HCT116 (cell line): ENCODE measurements at regions not wholly inside any gene's neighbourhood (a gene's known extent, or its start where the extent isn't known, plus 50 kb on each side); places are given as distances from the start of the nearest gene placed in this dataset.
"Not testable (repeated sequence)": the region's sequence is repeated elsewhere in the genome, so short reads cannot be mapped to it uniquely, and the experiment has no call there.

Experiments used
- ATAC-seq: fragments of 200-7000 bp; cut with Tn5 transposase; 2 replicates; pipeline ENCODE4 v1.9.1; 2020; ENCODE audit warnings: mild to moderate bottlenecking, moderate library complexity
- BruUV-seq: library from RNA; stranded (reverse); fragments of 400-500 nt; replicated peaks from 2 replicates; lab custom pipeline; 2021; lab: Mats Ljungman, UMichigan
- CTCF ChIA-PET: fragments of 300-600 bp; sonication (Branson Sonifier 250); formaldehyde crosslinking; loops from one replicate; lab custom pipeline; 2021; ENCODE audit warnings: antibody characterized with exemption; lab: Charles Lee
- POLR2A ChIA-PET: fragments of 300-600, 350-600 bp; sonication (Branson Sonifier 250); formaldehyde crosslinking; loops from one replicate; lab custom pipeline; 2021; ENCODE audit warnings: antibody characterized with exemption; lab: Charles Lee
- RAD21 ChIA-PET, 2 experiments: fragments of 300-600 bp; sonication (Branson Sonifier 250); formaldehyde crosslinking; loops; one replicate each; lab custom pipeline; 2023; ENCODE audit warnings: low total read pairs in 2 of 2; ENCODE audit not compliant: uncharacterized antibody in 2 of 2, unreplicated experiment in 2 of 2, low non-redundant PET in 1 of 2; lab: Charles Lee
- DNase-seq: peaks from one replicate; pipeline ENCODE4 v3.0.0-alpha.2; 2010; ENCODE audit warnings: low read depth, low spot score
- H2AFZ ChIP-seq: fragments of 200-600 bp; shearing (Covaris generic), sonication (generic); 2 replicates; pipeline ENCODE4 v1.6.1; 2017; ENCODE audit warnings: low read depth, mixed run types, mixed read lengths, antibody characterized with exemption, low read length; ENCODE audit not compliant: poor library complexity, severe bottlenecking
- H3K27ac ChIP-seq: 2 replicates; pipeline ENCODE4 v1.5.1; 2012; ENCODE audit warnings: low read depth, low read length
- H3K27me3 ChIP-seq: fragments of 200-600 bp; sonication (generic); 2 replicates; pipeline ENCODE4 v1.6.1; 2016; ENCODE audit warnings: mixed run types, low read length, mixed read lengths; ENCODE audit not compliant: insufficient read depth
- H3K36me3 ChIP-seq, 2 experiments: fragments of 200-500 bp in 1 of 2; fragments of 200-600 bp in 1 of 2; sonication (Bioruptor generic) in 1 of 2; sonication (generic) in 1 of 2; 2 replicates each; pipeline versions ENCODE4 v1.5.1 to v1.6.1; 2014 to 2016; ENCODE audit warnings: low read length in 2 of 2, inconsistent platforms in 1 of 2, mixed read lengths in 1 of 2, mixed run types in 1 of 2; ENCODE audit not compliant: insufficient read depth in 2 of 2, control insufficient read depth in 1 of 2
- H3K4me1 ChIP-seq, 2 experiments: fragments of 200-600 bp in 1 of 2; sonication (generic) in 1 of 2; 2 replicates each; pipeline versions ENCODE4 v1.5.1 to v1.6.1; 2012 to 2017; ENCODE audit warnings: low read length in 2 of 2, inconsistent platforms in 1 of 2, mild to moderate bottlenecking in 1 of 2, mixed read lengths in 1 of 2, mixed run types in 1 of 2, moderate library complexity in 1 of 2; ENCODE audit not compliant: insufficient read depth in 2 of 2, control insufficient read depth in 1 of 2
- H3K4me2 ChIP-seq: fragments of 200-600 bp; sonication (generic); 2 replicates; pipeline ENCODE4 v1.6.1; 2017; ENCODE audit warnings: mixed run types, low read length, mixed read lengths
- H3K4me3 ChIP-seq, 2 experiments: fragments of 200-600 bp in 1 of 2; sonication (generic) in 1 of 2; replicated peaks in 1 of 2; 2 replicates each; pipeline ENCODE4 v1.5.1; 2011 to 2016; ENCODE audit warnings: low read length in 2 of 2, control low read depth in 1 of 2, low read depth in 1 of 2, mild to moderate bottlenecking in 1 of 2, mixed read lengths in 1 of 2, mixed run types in 1 of 2
- H3K79me2 ChIP-seq: fragments of 200-600 bp; sonication (generic); 2 replicates; pipeline ENCODE4 v1.6.1; 2017; ENCODE audit warnings: mild to moderate bottlenecking, mixed run types, low read length, moderate library complexity, mixed read lengths; ENCODE audit not compliant: insufficient read depth
- H3K9ac ChIP-seq: fragments of 200-600 bp; sonication (generic); 2 replicates; pipeline ENCODE4 v1.6.1; 2016; ENCODE audit warnings: low read length, mixed read lengths
- H3K9me2 ChIP-seq: fragments of 200-600 bp; sonication (generic), shearing (Covaris generic); 2 replicates; pipeline ENCODE4 v1.6.1; 2017; ENCODE audit warnings: mixed run types, mild to moderate bottlenecking, moderate library complexity; ENCODE audit not compliant: insufficient read depth
- H3K9me3 ChIP-seq, 2 experiments: fragments of 200-500 bp in 1 of 2; fragments of 200-600 bp in 1 of 2; sonication (Bioruptor generic) in 1 of 2; sonication (generic) in 1 of 2; 2 replicates each; pipeline ENCODE4 v1.6.1; 2014 to 2017; ENCODE audit warnings: low read length in 2 of 2, mixed read lengths in 2 of 2, inconsistent platforms in 1 of 2, low read depth in 1 of 2, mild to moderate bottlenecking in 1 of 2, mixed run types in 1 of 2, moderate library complexity in 1 of 2; ENCODE audit not compliant: control insufficient read depth in 1 of 2, insufficient read depth in 1 of 2
- H4K20me1 ChIP-seq: fragments of 200-600 bp; sonication (generic), shearing (Covaris generic); 2 replicates; pipeline ENCODE4 v1.6.1; 2017; ENCODE audit warnings: mixed run types, mild to moderate bottlenecking, moderate library complexity; ENCODE audit not compliant: insufficient read depth
- intact Hi-C: fragments of 100-400 bp; cut with micrococcal nuclease; formaldehyde crosslinking; loops from 2 replicates; pipeline ENCODE4 v1.10.0; 2022

DNA sequence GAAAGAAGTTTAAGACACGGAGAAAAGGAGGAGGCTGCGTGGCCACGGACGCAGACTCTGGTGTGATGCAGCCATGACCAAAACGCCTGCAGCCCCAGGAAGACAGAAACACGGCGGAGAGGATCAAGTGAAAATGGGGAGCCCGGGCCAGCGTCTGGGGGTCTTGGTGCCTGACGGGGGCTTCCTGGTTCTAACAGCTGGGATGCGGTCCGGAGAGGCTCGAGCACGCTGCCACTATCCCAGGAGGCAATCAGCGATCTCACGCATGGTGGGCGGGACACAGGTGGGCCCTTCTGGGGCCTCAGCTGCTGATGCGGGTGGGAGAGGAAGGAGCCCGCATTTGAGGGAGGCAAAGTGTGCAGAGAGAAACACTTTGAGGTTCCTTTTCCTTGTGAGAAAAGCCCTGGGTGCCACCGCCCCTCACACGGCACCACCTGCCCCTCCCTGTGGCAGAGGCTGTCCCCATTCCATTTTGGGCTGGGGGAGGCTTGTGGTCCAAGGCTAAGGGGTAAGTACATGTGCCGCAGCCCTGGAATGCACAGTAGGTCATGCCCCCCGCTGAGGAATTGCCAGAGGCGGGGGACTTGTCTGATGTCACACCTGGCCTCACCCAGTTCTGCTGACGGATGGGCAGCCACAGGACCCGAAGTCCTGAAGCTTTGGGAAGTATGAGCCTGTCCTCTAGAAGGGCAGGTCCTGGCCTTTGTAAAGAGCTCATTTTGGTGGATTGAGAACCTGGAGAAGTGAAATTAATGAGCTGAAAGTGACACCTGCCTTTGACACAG lies 121.7 kb upstream of the ZNF469 start:
- CTCF ChIA-PET, H3K9ac ChIP-seq, H3K79me2 ChIP-seq, H4K20me1 ChIP-seq, POLR2A ChIA-PET, H3K9me2 ChIP-seq, DNase-seq, H3K9me3 ChIP-seq, H3K36me3 ChIP-seq, H3K27ac ChIP-seq, BruUV-seq, H3K4me2 ChIP-seq, intact Hi-C loops, H2AFZ ChIP-seq, H3K4me3 ChIP-seq, RAD21 ChIA-PET, ATAC-seq, H3K27me3 ChIP-seq: not testable (repeated sequence)
- peaks cover 23 to 32% of the 10 kb centered on the region in 2 experiments for H3K4me1 ChIP-seq

- intact Hi-C loops, BruUV-seq: not testable (repeated sequence)
These were observed 120.7 kb upstream of the ZNF469 start for GRCh38 chr16:88261814-88262605.

GRCh38 chr16:88262858-88263563 lies 119.7 kb upstream of the ZNF469 start:
- CTCF ChIA-PET = interaction anchor here (0.9 kb wide), 1 partner anchor 24 kb away, joined by 3 read pairs; no protein-coding TSS in a partner anchor
- ATAC-seq, BruUV-seq, H3K9me2 ChIP-seq, DNase-seq, H3K27me3 ChIP-seq, H3K27ac ChIP-seq, H2AFZ ChIP-seq, H4K20me1 ChIP-seq, RAD21 ChIA-PET, H3K4me2 ChIP-seq, H3K36me3 ChIP-seq, H3K9me3 ChIP-seq, H3K79me2 ChIP-seq, POLR2A ChIA-PET, H3K4me3 ChIP-seq, intact Hi-C loops, H3K9ac ChIP-seq: not testable (repeated sequence)
- peaks cover 23 to 32% of the 10 kb centered on the region in 2 experiments for H3K4me1 ChIP-seq

More at GRCh38 chr16:88261814-88262605, 120.7 kb upstream of the ZNF469 start:
- H3K36me3 ChIP-seq, H2AFZ ChIP-seq, ATAC-seq, H3K9me2 ChIP-seq, H4K20me1 ChIP-seq, H3K4me2 ChIP-seq, H3K27ac ChIP-seq, H3K79me2 ChIP-seq, RAD21 ChIA-PET, H3K4me3 ChIP-seq, H3K9me3 ChIP-seq, DNase-seq, CTCF ChIA-PET, H3K9ac ChIP-seq, H3K27me3 ChIP-seq, POLR2A ChIA-PET: not testable (repeated sequence)
- peaks cover 23 to 32% of the 10 kb centered on the region in 2 experiments for H3K4me1 ChIP-seq

- H3K79me2 ChIP-seq, intact Hi-C loops, H3K27ac ChIP-seq, H3K9ac ChIP-seq, DNase-seq, POLR2A ChIA-PET, H3K9me2 ChIP-seq, CTCF ChIA-PET, H3K36me3 ChIP-seq, H3K4me3 ChIP-seq, BruUV-seq, H3K4me2 ChIP-seq, RAD21 ChIA-PET, H4K20me1 ChIP-seq, H3K27me3 ChIP-seq, ATAC-seq, H3K9me3 ChIP-seq, H2AFZ ChIP-seq: not testable (repeated sequence)
- H3K4me1 ChIP-seq = peaks cover 23 to 32% of the 10 kb centered on the region in 2 experiments
These were observed 119.0 kb upstream of the ZNF469 start for GRCh38 chr16:88263681-88264287.
